Cardiac muscle cell (in vitro differentiated cells and primary cell): ENCODE measurements at regions not wholly inside any gene's neighbourhood (a gene's known extent, or its start where the extent isn't known, plus 50 kb on each side); places are given as distances from the start of the nearest gene placed in this dataset.
A peak's percentile ranks its signal among the peaks of the same experiment; 100 is the strongest.

Source experiments
- DNase-seq, 2 donors: peaks; one replicate each; pipeline versions ENCODE4 v3.0.0 to v3.0.0-alpha.2; 2010 to 2017; ENCODE audit warnings: low read depth in 1 of 2, low spot score in 1 of 2
- H3K27ac ChIP-seq: fragments of 200-600 bp; sonication (generic); 2 replicates; pipeline ENCODE4 v1.5.1; 2016
- H3K27me3 ChIP-seq: fragments of 200-600 bp; sonication (generic); 2 replicates; pipeline ENCODE4 v1.6.0; 2016; ENCODE audit warnings: control low read depth
- H3K36me3 ChIP-seq: fragments of 200-600 bp; sonication (generic); 2 replicates; pipeline ENCODE4 v1.5.1; 2016; ENCODE audit warnings: control low read depth
- H3K4me1 ChIP-seq: fragments of 200-600 bp; sonication (generic); 2 replicates; pipeline ENCODE4 v1.8.1; 2017; ENCODE audit warnings: low read depth, mild to moderate bottlenecking, mixed run types
- H3K4me3 ChIP-seq: fragments of 200-600 bp; sonication (generic); 2 replicates; pipeline ENCODE4 v1.5.1; 2016; ENCODE audit warnings: mild to moderate bottlenecking
- H3K9me3 ChIP-seq: fragments of 200-600 bp; sonication (generic); 2 replicates; pipeline ENCODE4 v1.5.1; 2017; ENCODE audit warnings: low read depth, mild to moderate bottlenecking, control low read depth
- TF ChIP-seq, protein P1 (sequence below): IDR thresholded peaks from 2 replicates; pipeline ENCODE4 v1.5.1; 2012; ENCODE audit warnings: low read depth, mild to moderate bottlenecking, low read length

DNA sequence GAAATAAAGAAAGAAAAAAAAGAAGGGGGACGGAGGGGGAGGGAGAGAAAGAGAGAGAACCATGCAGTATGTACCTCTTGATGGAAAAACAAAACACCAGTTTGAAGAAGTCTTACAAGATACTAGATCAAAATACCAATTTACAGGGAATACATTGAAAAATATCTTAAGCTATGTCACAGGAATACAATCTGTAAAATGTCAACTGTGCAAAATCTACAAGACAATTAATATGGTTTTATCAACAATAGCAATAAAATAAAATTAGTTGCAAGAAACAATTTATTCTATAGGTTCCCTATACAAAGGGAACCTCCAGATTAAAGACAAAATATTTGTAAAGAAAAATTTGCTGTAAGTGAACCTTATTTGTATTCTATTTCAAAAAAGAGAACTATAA, 98.3 kb upstream of the CABCOCO1 start:
- H3K9me3 ChIP-seq = no peaks in the 10 kb centered on the region
- no peak for DNase-seq
- H3K4me3 ChIP-seq = no peak overlapping the region
- H3K27me3 ChIP-seq = no peaks in the 10 kb centered on the region
- no peaks in the 10 kb centered on the region for H3K36me3 ChIP-seq
- no peak overlapping the region for H3K27ac ChIP-seq
- H3K4me1 ChIP-seq = no peaks in the 10 kb centered on the region
- TF ChIP-seq, protein P1, sequence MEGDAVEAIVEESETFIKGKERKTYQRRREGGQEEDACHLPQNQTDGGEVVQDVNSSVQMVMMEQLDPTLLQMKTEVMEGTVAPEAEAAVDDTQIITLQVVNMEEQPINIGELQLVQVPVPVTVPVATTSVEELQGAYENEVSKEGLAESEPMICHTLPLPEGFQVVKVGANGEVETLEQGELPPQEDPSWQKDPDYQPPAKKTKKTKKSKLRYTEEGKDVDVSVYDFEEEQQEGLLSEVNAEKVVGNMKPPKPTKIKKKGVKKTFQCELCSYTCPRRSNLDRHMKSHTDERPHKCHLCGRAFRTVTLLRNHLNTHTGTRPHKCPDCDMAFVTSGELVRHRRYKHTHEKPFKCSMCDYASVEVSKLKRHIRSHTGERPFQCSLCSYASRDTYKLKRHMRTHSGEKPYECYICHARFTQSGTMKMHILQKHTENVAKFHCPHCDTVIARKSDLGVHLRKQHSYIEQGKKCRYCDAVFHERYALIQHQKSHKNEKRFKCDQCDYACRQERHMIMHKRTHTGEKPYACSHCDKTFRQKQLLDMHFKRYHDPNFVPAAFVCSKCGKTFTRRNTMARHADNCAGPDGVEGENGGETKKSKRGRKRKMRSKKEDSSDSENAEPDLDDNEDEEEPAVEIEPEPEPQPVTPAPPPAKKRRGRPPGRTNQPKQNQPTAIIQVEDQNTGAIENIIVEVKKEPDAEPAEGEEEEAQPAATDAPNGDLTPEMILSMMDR = no peak

DNA sequence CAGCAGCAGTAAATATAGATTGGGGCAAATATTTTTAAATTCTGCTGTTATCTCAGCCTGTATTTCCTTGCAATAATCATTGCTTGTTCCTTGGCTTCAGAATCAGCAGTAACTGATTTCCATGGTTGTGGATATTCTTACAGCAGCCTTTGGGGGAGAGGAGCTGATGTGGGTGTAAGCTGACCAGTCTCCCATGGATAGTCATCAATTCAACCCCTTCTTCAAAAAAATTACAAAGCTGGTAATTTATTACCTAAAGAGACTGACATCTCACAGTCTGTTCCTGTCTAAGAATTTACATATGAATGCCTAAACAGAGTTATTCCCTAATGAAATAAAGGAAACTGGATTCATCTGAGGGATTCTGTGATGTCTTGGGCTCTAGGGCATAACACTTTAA, 103.1 kb upstream of the CABCOCO1 start:
- Histone ChIP-seq H3K36me3 (no peaks in the 10 kb centered on the region), H3K27ac (no peak overlapping the region), H3K27me3 (no peaks in the 10 kb centered on the region), H3K4me1 (no peaks in the 10 kb centered on the region), H3K4me3 (no peak overlapping the region), H3K9me3 (no peaks in the 10 kb centered on the region)
- DNase-seq = no peak
- TF ChIP-seq, protein P1 = no peak

DNA sequence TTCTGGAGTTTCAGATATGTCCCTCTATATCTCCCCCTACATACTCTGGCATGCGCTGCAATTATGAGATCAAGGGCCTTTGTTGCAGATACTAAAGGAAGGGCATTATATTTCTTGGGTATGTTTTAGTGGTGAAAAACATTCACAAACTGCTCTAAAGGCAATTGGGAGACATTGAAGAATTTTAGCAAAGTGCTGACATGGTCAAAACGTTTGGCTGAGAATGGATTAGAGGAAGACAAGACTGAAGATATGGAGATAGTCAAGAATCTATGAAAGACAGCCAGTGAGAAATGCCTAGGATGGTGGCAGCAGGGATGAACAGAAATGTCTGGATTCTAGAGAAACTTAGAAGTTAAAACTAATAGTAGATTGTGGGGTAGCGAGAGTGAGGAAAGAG, 104.5 kb upstream of the CABCOCO1 start:
- Histone ChIP-seq H3K36me3 (no peaks in the 10 kb centered on the region), H3K9me3 (no peaks in the 10 kb centered on the region), H3K4me1 (no peaks in the 10 kb centered on the region), H3K27me3 (no peaks in the 10 kb centered on the region), H3K27ac (no peak overlapping the region), H3K4me3 (no peak overlapping the region)
- TF ChIP-seq, protein P1 = no peak
- DNase-seq = no peak

DNA sequence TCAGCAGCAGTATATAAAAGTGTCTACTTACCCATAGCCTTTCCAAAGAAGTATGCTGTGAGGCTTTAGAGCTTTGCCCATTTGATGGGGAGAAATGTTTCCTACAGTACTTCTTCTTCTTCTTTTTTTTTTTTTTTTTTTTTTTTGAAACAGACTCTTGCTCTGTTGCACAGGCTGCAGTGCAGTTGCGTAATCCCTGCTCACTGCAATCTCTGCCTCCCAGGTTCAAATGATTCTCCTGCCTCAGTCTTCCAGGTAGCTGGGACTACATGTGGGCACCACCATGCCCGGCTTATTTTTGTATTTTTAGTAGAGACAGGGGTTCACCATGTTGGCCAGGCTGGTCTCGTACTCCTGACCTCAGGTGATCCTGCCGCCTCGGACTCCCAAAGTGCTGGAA, 101.7 kb upstream of the TMEM26 start:
- H3K4me3 ChIP-seq = no peak overlapping the region
- no peak overlapping the region for H3K27ac ChIP-seq
- TF ChIP-seq, protein P1 = no peak
- H3K4me1 ChIP-seq = no peaks in the 10 kb centered on the region
- no peaks in the 10 kb centered on the region for H3K9me3 ChIP-seq
- H3K27me3 ChIP-seq = no peaks in the 10 kb centered on the region
- DNase-seq = peak in 1 of 2 donors; percentile 27
- H3K36me3 ChIP-seq = no peaks in the 10 kb centered on the region

DNA sequence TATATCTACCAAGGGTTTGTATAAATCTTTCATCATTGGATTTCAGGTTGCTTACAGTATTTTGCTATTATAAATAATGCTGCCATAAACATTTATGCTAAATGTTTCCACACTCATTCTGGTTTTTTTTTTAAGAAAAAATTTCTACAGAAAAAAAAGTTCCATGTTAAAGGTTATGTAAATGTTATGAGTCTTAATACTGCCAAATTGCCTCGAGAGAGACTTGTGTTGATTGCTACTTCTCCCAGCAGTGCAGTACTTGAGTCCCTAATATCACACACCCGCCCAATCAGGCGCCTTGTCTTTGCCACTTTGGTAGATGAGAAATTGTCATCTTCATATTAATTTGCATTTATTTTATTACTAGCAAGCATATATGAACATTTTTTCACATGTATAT, 96.7 kb upstream of the TMEM26 start:
- TF ChIP-seq, protein P1 = no peak
- DNase-seq = no peak

DNA sequence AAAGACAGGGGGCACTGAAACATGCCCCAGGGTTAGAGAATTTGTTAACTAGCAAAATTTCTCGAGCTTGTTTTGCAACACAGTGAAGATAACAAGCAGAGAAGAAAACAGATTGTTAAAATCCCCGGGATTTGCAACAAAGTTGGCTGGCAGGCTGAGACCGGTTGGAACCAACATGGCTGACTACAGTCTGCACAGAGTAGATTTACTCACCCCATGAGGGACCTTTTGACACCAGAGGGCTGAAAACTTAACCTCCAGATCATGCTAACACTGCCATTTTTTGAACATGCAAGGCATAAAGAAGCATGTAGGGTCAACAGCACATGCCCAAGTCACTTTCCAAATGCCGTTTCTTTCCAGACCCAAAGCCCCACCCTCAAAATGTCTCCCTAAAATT, 95.2 kb upstream of the TMEM26 start:
- H3K27ac ChIP-seq = no peak overlapping the region
- TF ChIP-seq, protein P1 = no peak
- no peaks in the 10 kb centered on the region for H3K27me3 ChIP-seq
- H3K4me3 ChIP-seq = no peak overlapping the region
- DNase-seq = no peak
- no peaks in the 10 kb centered on the region for H3K4me1 ChIP-seq
- no peaks in the 10 kb centered on the region for H3K36me3 ChIP-seq
- H3K9me3 ChIP-seq = no peaks in the 10 kb centered on the region

More for the DNA sequence above, 96.7 kb upstream of the TMEM26 start:
- H3K4me3 ChIP-seq = no peak overlapping the region
- H3K36me3 ChIP-seq = no peaks in the 10 kb centered on the region
- no peaks in the 10 kb centered on the region for H3K9me3 ChIP-seq
- H3K4me1 ChIP-seq = no peaks in the 10 kb centered on the region
- no peak overlapping the region for H3K27ac ChIP-seq
- no peaks in the 10 kb centered on the region for H3K27me3 ChIP-seq
